ENCODE measurements at regions not wholly inside any gene's neighbourhood (a gene's known extent, or its start where the extent isn't known, plus 50 kb on each side); places are given as distances from the start of the nearest gene placed in this dataset.
"Not testable (repeated sequence)": the region's sequence is repeated elsewhere in the genome, so short reads cannot be mapped to it uniquely, and the experiment has no call there.

DNA sequence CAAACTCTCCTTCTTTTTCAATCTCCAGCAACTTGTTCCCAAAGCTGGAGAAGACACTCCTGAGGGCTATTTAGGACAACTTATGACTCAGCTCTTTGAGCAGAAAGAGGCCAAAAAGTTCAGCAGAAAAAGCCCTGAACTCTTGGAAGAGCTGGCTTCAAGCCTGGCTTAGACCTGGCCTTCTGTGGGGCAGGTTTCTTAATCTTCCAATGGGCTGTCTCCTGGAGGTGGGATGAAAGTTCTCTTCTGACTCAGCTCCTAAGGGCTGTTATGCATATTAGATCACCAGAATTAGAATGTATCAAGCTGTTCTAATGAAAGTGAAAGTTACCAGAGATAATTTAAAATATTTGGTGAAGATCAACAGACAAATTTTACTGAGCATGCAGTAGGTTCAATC, 129.4 kb downstream of the RAD51AP2 start:
- no peak overlapping the region for H3K4me3 Mint-ChIP-seq
- H3K27me3 Mint-ChIP-seq, result no peaks in the 10 kb centered on the region
- ATAC-seq, result no peak
- no peaks in the 10 kb centered on the region for H3K4me1 Mint-ChIP-seq
- no peak for DNase-seq
- H3K9me3 Mint-ChIP-seq, result peaks cover 7 to 19% of the 10 kb centered on the region in 2 donors
- no peak overlapping the region for H3K27ac Mint-ChIP-seq

DNA sequence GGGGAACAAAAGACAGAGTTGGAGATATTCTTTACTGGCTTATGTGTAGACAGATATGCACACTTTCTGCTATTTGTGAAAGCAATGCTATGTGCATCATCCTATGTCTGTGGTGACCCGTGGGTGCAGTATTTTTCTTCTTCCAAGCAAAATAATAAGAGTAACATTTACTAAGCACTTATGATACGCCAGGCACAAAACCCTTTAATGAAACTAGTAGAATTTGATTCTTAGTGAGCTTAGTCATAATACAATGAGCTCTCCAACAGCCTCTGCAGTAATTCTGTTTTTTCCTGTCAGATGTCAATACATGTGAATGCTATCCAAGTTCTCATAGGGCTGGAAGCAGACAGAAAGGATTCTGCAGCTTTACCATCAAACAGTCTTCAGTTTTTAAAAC, 130.6 kb downstream of the RAD51AP2 start:
- no peak overlapping the region for H3K4me3 Mint-ChIP-seq
- no peak for ATAC-seq
- H3K27me3 Mint-ChIP-seq, result no peaks in the 10 kb centered on the region
- no peak for DNase-seq
- H3K4me1 Mint-ChIP-seq, result no peaks in the 10 kb centered on the region
- H3K9me3 Mint-ChIP-seq, result peaks cover 7 to 9% of the 10 kb centered on the region in 2 donors
- no peak overlapping the region for H3K27ac Mint-ChIP-seq

GRCh38 chr2:17386771-17387170, 131.5 kb downstream of the RAD51AP2 start:
- Mint-ChIP-seq H3K27me3 (no peaks in the 10 kb centered on the region), H3K9me3 (peaks cover 3 to 7% of the 10 kb centered on the region in 2 donors), H3K4me1 (no peaks in the 10 kb centered on the region), H3K4me3 (no peak overlapping the region), H3K27ac (no peak overlapping the region)
- ATAC-seq, result no peak
- no peak for DNase-seq

DNA sequence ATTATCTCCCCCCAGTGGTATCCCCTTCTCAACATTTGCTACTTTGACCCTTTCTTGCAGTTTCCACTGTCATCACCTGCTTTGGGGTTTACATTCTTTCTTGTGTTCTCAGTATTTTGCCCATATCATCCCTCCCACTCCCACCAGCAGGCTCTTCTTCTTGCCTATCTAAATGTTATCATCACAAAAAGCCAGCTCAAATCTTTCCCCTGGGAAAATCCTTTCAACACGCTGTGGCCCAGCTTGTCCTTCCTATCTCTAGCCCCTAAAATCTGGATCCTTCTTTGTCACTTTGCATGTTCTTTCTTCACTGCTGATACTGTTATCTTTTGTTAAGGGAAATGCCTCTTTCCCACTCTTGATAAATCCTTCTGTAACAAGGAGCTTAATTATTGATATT, 138.2 kb downstream of the RAD51AP2 start:
- Mint-ChIP-seq H3K27ac (no peak overlapping the region), H3K27me3 (no peaks in the 10 kb centered on the region), H3K9me3 (peaks cover 13 to 17% of the 10 kb centered on the region in 2 donors), H3K4me3 (no peak overlapping the region), H3K4me1 (no peaks in the 10 kb centered on the region)
- DNase-seq, result no peak
- no peak for ATAC-seq

DNA sequence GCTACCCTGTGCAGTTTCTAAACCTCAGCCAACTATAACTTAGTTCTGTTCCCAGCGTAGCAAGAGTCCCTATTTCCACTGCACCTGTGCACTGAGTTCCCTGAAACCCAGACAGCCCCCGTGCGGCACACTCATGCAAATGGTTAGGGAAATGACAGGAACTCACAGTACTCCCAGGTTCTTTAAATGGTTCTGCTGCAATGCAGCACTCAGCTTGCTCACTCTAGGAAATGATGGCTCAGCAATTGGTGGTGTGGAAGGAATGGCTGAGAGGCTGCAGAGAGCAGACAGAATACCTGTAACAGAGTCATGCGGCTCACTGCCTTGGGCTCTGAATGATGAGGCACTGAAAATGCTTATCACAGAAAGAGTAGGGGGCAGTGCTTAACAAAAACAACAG, 143.0 kb downstream of the RAD51AP2 start:
- H3K27me3 Mint-ChIP-seq, result no peaks in the 10 kb centered on the region
- H3K4me3 Mint-ChIP-seq, result no peak overlapping the region
- DNase-seq (no peak), ATAC-seq (no peak)
- H3K27ac Mint-ChIP-seq, result no peak overlapping the region
- H3K4me1 Mint-ChIP-seq, result no peaks in the 10 kb centered on the region
- peaks cover 14 to 16% of the 10 kb centered on the region in 2 donors for H3K9me3 Mint-ChIP-seq

- Mint-ChIP-seq H3K9me3 (peaks cover 8 to 12% of the 10 kb centered on the region in 2 donors), H3K4me3 (no peak overlapping the region), H3K27me3 (no peaks in the 10 kb centered on the region), H3K27ac (no peak overlapping the region), H3K4me1 (no peaks in the 10 kb centered on the region)
- ATAC-seq, result no peak
- no peak for DNase-seq
Observed at GRCh38 chr2:17373741-17374140, 144.5 kb downstream of the RAD51AP2 start.

- no peak overlapping the region for H3K4me3 Mint-ChIP-seq
- ATAC-seq, result no peak
- H3K27ac Mint-ChIP-seq, result no peak overlapping the region
- DNase-seq, result no peak
- no peaks in the 10 kb centered on the region for H3K4me1 Mint-ChIP-seq
- H3K27me3 Mint-ChIP-seq, result no peaks in the 10 kb centered on the region
- H3K9me3 Mint-ChIP-seq, result peaks cover 7 to 8% of the 10 kb centered on the region in 2 donors
Observed at GRCh38 chr2:17373041-17373440, 145.2 kb downstream of the RAD51AP2 start.

- ATAC-seq (no peak), DNase-seq (no peak)
- H3K27ac Mint-ChIP-seq, result no peak overlapping the region
- H3K4me1 Mint-ChIP-seq, result no peaks in the 10 kb centered on the region
- H3K27me3 Mint-ChIP-seq, result no peaks in the 10 kb centered on the region
- H3K9me3 Mint-ChIP-seq, result peaks cover 13 to 21% of the 10 kb centered on the region in 2 donors
- no peak overlapping the region for H3K4me3 Mint-ChIP-seq
Observed at GRCh38 chr2:17363846-17364245, 154.4 kb downstream of the RAD51AP2 start.

DNA sequence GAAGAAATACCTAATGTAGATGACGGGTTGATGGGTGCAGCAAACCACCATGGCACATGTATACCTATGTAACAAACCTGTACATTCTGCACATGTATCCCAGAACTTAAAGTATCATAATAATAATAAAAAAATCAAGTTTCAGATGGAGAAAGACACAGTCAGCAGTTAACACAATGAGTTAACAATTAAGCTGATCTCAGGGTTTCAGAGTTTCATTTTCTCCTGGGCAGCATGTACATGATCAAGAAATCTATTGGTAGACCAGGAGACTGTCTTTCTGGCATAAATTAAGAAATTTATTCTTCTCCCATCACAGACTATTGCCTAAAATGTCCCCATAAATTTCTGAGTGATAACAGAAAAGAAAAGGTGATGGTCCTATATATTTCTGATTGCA, 155.3 kb downstream of the RAD51AP2 start:
- H3K4me1 Mint-ChIP-seq, result no peaks in the 10 kb centered on the region
- DNase-seq (no peak), ATAC-seq (no peak)

GRCh38 chr2:17355608-17356329, 162.5 kb downstream of the RAD51AP2 start:
- H3K9me3 Mint-ChIP-seq, result peaks cover 2 to 6% of the 10 kb centered on the region in 2 donors
- H3K27me3 Mint-ChIP-seq, result no peaks in the 10 kb centered on the region
- ATAC-seq, result no peak
- no peaks in the 10 kb centered on the region for H3K4me1 Mint-ChIP-seq
- no peak overlapping the region for H3K27ac Mint-ChIP-seq
- H3K4me3 Mint-ChIP-seq, result no peak overlapping the region
- DNase-seq, result no peak

More for the DNA sequence above, 155.3 kb downstream of the RAD51AP2 start:
- no peak overlapping the region for H3K4me3 Mint-ChIP-seq
- peaks cover 13 to 19% of the 10 kb centered on the region in 2 donors for H3K9me3 Mint-ChIP-seq
- no peak overlapping the region for H3K27ac Mint-ChIP-seq
- H3K27me3 Mint-ChIP-seq, result no peaks in the 10 kb centered on the region

DNA sequence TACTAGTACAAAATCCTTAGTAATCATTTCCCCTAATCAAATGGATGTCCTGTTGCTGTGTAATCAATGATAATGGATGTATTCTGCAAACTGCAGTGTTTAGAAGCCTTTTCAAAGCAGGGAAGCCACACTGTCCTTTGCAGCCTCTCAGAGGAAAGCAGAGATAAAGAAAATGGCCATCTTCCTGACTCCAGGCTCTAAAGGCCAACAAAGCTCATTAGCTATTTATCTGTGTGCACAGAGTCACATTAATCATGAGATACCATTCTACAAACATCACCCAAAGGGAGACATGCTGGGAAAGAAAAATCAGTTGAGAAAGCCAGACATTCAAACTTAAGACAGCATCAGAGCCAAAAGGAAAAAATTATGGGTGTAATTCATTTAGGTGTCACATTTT, 165.0 kb downstream of the RAD51AP2 start:
- ATAC-seq (no peak), DNase-seq (no peak)
- H3K4me1 Mint-ChIP-seq, result no peaks in the 10 kb centered on the region
- peaks cover 0 to 5% of the 10 kb centered on the region in 2 donors for H3K9me3 Mint-ChIP-seq
- H3K27ac Mint-ChIP-seq, result no peak overlapping the region
- no peaks in the 10 kb centered on the region for H3K27me3 Mint-ChIP-seq
- no peak overlapping the region for H3K4me3 Mint-ChIP-seq

DNA sequence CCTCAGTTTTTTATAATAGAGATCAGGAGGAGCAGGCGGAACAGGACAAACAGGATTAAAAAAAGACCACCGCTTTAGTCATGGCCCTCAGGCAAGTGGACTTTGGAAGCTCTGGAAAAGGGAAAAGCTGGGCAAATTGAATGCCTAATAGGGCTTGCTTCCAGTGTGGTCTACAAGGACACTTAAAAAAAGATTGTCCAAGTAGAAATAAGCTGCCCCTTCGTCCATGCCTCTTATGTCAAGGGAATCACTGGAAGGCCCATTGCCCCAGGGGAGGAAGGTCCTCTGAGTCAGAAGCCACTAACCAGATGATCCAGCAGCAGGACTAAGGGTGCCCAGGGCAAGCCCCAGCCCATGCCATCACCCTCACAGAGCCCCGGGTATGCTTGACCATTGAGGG, 175.5 kb downstream of the RAD51AP2 start:
- H3K4me3 Mint-ChIP-seq, H3K4me1 Mint-ChIP-seq, H3K27ac Mint-ChIP-seq, ATAC-seq, DNase-seq, H3K27me3 Mint-ChIP-seq: not testable (repeated sequence)
- peaks cover 0 to 15% of the 10 kb centered on the region in 2 donors for H3K9me3 Mint-ChIP-seq

- Mint-ChIP-seq H3K9me3 (peaks cover 0 to 15% of the 10 kb centered on the region in 2 donors), H3K27ac (no peak overlapping the region), H3K4me3 (no peak overlapping the region), H3K4me1 (no peaks in the 10 kb centered on the region), H3K27me3 (no peaks in the 10 kb centered on the region)
- no peak for DNase-seq
- ATAC-seq, result no peak
Observed at GRCh38 chr2:17337507-17337906, 180.7 kb downstream of the RAD51AP2 start.

DNA sequence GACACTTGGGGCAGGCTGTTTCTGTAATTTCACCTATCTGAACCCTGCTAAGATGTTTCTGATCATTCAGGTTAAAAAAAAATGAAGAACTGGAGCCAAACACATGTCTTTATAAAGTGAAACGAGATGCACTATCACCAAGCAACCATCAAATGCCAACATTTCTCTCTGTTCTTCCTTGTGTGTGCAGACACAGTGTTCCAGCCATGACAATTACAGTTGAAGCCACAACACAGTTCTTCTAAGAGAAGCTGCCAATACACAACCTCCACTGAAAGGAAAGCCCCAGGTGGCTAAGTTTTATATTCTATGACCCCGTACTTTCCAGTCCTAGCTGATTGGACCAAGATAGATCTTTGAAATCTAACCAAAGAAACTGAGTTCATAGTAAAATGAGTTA, 181.8 kb downstream of the RAD51AP2 start:
- no peak overlapping the region for H3K27ac Mint-ChIP-seq
- H3K27me3 Mint-ChIP-seq, result no peaks in the 10 kb centered on the region
- H3K4me1 Mint-ChIP-seq, result no peaks in the 10 kb centered on the region
- ATAC-seq (no peak), DNase-seq (no peak)
- H3K4me3 Mint-ChIP-seq, result no peak overlapping the region
- peaks cover 0 to 15% of the 10 kb centered on the region in 2 donors for H3K9me3 Mint-ChIP-seq

DNA sequence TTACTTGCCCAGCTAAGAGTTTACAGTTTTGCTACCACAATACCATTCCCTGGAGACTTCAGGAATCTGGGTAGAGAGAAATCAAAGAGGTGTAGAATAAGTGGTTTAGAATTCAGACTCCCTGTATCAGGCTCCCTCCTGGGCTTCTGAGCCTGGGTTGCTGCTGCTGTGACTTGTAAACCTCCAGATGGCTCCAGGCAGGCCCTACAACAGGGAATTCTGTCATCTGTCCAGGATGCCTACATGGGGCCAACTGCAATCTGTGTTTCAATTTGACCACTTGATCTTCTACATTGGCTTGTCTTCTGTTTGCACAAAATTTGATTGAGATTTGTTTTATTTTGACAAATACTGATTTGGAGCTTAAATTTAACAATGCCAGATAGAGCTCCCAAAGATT, 183.9 kb downstream of the RAD51AP2 start:
- Mint-ChIP-seq H3K4me3 (no peak overlapping the region), H3K27ac (no peak overlapping the region), H3K27me3 (no peaks in the 10 kb centered on the region), H3K9me3 (peaks cover 3 to 7% of the 10 kb centered on the region in 2 donors), H3K4me1 (no peaks in the 10 kb centered on the region)
- DNase-seq (no peak), ATAC-seq (no peak)

- H3K9me3 Mint-ChIP-seq, result peaks cover 0 to 7% of the 10 kb centered on the region in 2 donors
- no peak for ATAC-seq
- H3K4me3 Mint-ChIP-seq, result no peak overlapping the region
- H3K27me3 Mint-ChIP-seq, result no peaks in the 10 kb centered on the region
- no peak overlapping the region for H3K27ac Mint-ChIP-seq
- no peaks in the 10 kb centered on the region for H3K4me1 Mint-ChIP-seq
- no peak for DNase-seq
Observed at GRCh38 chr2:17331636-17332035, 186.6 kb downstream of the RAD51AP2 start.

- H3K9me3 Mint-ChIP-seq, result peaks cover 0 to 13% of the 10 kb centered on the region in 2 donors
- no peak overlapping the region for H3K27ac Mint-ChIP-seq
- H3K27me3 Mint-ChIP-seq, result no peaks in the 10 kb centered on the region
- H3K4me1 Mint-ChIP-seq, result no peaks in the 10 kb centered on the region
- ATAC-seq (no peak), DNase-seq (no peak)
- H3K4me3 Mint-ChIP-seq, result no peak overlapping the region
Observed at GRCh38 chr2:17328161-17328560, 190.1 kb downstream of the RAD51AP2 start.
